ENCODE measurements at regions not wholly inside any gene's neighbourhood (a gene's known extent, or its start where the extent isn't known, plus 50 kb on each side); places are given as distances from the start of the nearest gene placed in this dataset.
A peak's percentile ranks its signal among the peaks of the same experiment; 100 is the strongest.

DNA sequence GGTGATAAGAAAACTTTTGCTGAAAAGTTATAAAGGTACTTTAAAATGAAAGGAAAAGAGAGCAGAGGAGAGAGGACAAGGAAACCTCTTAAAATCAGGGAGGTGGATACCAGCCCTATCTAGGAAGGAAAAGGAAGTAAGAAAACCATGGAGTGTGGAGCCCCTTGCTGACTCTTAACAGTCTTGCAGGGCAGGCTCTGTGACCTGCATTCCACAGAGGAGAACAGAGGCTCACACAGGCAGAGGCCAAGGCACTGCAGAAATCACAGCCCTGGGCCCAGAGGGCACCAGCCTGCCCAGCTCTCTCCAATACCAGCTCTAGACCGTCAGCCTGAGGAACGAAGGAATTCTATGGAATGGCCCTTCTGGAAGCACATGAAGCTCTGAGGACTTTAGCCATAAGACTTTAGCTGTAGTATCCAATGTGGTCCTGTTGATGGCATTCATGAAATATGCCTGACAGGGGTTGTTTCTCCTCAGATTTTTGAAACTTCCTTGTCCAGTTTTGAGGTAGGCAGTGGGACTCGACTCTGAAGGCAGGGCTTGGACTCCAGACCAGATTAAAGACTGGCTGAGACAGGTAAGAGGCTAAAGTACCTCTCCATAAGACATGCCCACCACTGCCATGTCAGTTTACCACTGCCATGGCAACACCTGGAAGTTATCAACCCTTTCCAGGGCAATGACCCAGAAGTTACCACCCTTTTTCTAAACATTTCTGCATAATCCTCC, 216.3 kb downstream of the ANAPC1 start:
- Histone ChIP-seq H3K4me3 (ENCODE audit: low read depth in 1 of 2, low read length in 2 of 2) (no peak overlapping the region), H3K27me3 (ENCODE audit: insufficient read depth, low read length, poor library complexity) (no peaks in the 10 kb centered on the region), H4K20me1 (ENCODE audit: insufficient read depth, low read length) (no peaks in the 10 kb centered on the region), H3K36me3 (ENCODE audit: insufficient read depth, low read length) (no peaks in the 10 kb centered on the region), H3K9me3 (ENCODE audit: insufficient read depth, low read length, severe bottlenecking) (peaks cover 9% of the 10 kb centered on the region), H3K27ac (ENCODE audit: low read length) (peak overlapping the region; percentile 96), H3K79me2 (ENCODE audit: insufficient read depth, low read length) (no peaks in the 10 kb centered on the region), H3K4me2 (ENCODE audit: insufficient read depth, low read length) (no peak overlapping the region), H2AFZ (ENCODE audit: low read depth, low read length) (no peak overlapping the region; the same call in 1 of the 2 replicates), H3K4me1 (ENCODE audit: insufficient read depth, low read length) (peaks cover 45% of the 10 kb centered on the region), H3K9ac (ENCODE audit: low read depth, low read length) (no peak overlapping the region)
- no peak for ATAC-seq (ENCODE audit: insufficient read depth, low read depth)
- DNase-seq = peak; percentile 21
- TF ChIP-seq, protein P1, sequence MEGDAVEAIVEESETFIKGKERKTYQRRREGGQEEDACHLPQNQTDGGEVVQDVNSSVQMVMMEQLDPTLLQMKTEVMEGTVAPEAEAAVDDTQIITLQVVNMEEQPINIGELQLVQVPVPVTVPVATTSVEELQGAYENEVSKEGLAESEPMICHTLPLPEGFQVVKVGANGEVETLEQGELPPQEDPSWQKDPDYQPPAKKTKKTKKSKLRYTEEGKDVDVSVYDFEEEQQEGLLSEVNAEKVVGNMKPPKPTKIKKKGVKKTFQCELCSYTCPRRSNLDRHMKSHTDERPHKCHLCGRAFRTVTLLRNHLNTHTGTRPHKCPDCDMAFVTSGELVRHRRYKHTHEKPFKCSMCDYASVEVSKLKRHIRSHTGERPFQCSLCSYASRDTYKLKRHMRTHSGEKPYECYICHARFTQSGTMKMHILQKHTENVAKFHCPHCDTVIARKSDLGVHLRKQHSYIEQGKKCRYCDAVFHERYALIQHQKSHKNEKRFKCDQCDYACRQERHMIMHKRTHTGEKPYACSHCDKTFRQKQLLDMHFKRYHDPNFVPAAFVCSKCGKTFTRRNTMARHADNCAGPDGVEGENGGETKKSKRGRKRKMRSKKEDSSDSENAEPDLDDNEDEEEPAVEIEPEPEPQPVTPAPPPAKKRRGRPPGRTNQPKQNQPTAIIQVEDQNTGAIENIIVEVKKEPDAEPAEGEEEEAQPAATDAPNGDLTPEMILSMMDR (IDR thresholded peaks at IDR 0.05; ENCODE audit: borderline replicate concordance, extremely low read depth, low read length, poor library complexity, severe bottlenecking) = peak; percentile 60
- TF ChIP-seq EZH2 (IDR thresholded peaks at IDR 0.05; ENCODE audit: borderline replicate concordance, low read depth, low read length, severe bottlenecking) = no peak

DNA sequence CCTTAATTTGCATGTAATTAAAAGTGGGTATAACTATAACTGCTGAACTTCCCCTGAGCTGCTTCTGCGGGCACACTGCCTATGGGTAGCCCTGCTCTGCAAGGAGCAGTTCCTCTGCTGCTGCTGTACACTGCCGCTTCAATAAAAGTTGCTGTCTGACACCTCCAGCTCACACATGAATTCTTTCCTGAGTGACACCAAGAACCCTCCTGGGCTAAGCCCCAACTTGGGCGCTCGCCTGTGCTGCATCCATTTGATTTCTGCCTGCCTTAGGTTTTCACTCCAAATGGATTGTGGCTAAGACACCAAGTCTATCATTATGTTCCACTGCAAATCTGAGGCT, 215.7 kb downstream of the ANAPC1 start:
- H2AFZ ChIP-seq (ENCODE audit: low read depth, low read length) = no peak overlapping the region

DNA sequence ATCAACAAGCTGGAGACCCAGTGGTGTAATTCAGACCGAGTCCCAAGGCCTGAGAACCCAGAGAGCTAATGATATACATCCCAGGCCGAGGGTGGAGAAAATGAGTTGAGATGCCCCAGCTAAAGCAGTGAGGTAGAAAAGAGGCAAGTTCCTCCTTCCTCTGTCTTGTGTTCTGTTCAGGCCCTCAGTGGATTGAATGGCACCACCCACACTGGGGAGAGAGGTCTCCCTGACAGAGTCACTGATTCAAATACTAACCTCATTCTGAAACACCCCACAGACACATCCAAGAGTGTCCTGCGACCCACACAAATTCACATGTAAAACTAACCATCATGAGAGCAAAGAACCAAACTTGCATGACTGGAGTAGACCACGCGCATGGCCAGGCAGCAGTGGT, 215.3 kb downstream of the ANAPC1 start:
- H4K20me1 ChIP-seq (ENCODE audit: insufficient read depth, low read length) = no peaks in the 10 kb centered on the region
- no peak overlapping the region for H3K9ac ChIP-seq (ENCODE audit: low read depth, low read length)
- H3K4me2 ChIP-seq (ENCODE audit: insufficient read depth, low read length) = no peak overlapping the region
- no peak for TF ChIP-seq EZH2 (IDR thresholded peaks at IDR 0.05; ENCODE audit: borderline replicate concordance, low read depth, low read length, severe bottlenecking)
- TF ChIP-seq, protein P1 (IDR thresholded peaks at IDR 0.05; ENCODE audit: borderline replicate concordance, extremely low read depth, low read length, poor library complexity, severe bottlenecking) = no peak
- H3K27ac ChIP-seq (ENCODE audit: low read length) = peak overlapping the region; percentile 96
- no peak for ATAC-seq (ENCODE audit: insufficient read depth, low read depth)
- H3K4me1 ChIP-seq (ENCODE audit: insufficient read depth, low read length) = peaks cover 47% of the 10 kb centered on the region
- no peaks in the 10 kb centered on the region for H3K79me2 ChIP-seq (ENCODE audit: insufficient read depth, low read length)
- no peak overlapping the region for H2AFZ ChIP-seq (ENCODE audit: low read depth, low read length)
- H3K27me3 ChIP-seq (ENCODE audit: insufficient read depth, low read length, poor library complexity) = no peaks in the 10 kb centered on the region
- no peak overlapping the region for H3K4me3 ChIP-seq (ENCODE audit: low read depth in 1 of 2, low read length in 2 of 2)
- no peaks in the 10 kb centered on the region for H3K36me3 ChIP-seq (ENCODE audit: insufficient read depth, low read length)
- H3K9me3 ChIP-seq (ENCODE audit: insufficient read depth, low read length, severe bottlenecking) = peaks cover 9% of the 10 kb centered on the region
- DNase-seq = peak; percentile 3

More for the DNA sequence above, 215.7 kb downstream of the ANAPC1 start:
- TF ChIP-seq, protein P1 (IDR thresholded peaks at IDR 0.05; ENCODE audit: borderline replicate concordance, extremely low read depth, low read length, poor library complexity, severe bottlenecking) = no peak
- TF ChIP-seq EZH2 (IDR thresholded peaks at IDR 0.05; ENCODE audit: borderline replicate concordance, low read depth, low read length, severe bottlenecking) = no peak
- Histone ChIP-seq H3K9ac (ENCODE audit: low read depth, low read length) (no peak overlapping the region), H4K20me1 (ENCODE audit: insufficient read depth, low read length) (no peaks in the 10 kb centered on the region), H3K27me3 (ENCODE audit: insufficient read depth, low read length, poor library complexity) (no peaks in the 10 kb centered on the region), H3K4me1 (ENCODE audit: insufficient read depth, low read length) (peaks cover 44% of the 10 kb centered on the region), H3K4me2 (ENCODE audit: insufficient read depth, low read length) (no peak overlapping the region), H3K9me3 (ENCODE audit: insufficient read depth, low read length, severe bottlenecking) (peaks cover 9% of the 10 kb centered on the region), H3K27ac (ENCODE audit: low read length) (peak overlapping the region; percentile 96), H3K36me3 (ENCODE audit: insufficient read depth, low read length) (no peaks in the 10 kb centered on the region), H3K79me2 (ENCODE audit: insufficient read depth, low read length) (no peaks in the 10 kb centered on the region), H3K4me3 (ENCODE audit: low read depth in 1 of 2, low read length in 2 of 2) (no peak overlapping the region)
- ATAC-seq (ENCODE audit: insufficient read depth, low read depth) (no peak), DNase-seq (peak; percentile 11)
